Mucosa of gallbladder (tissue), 1 donor: ENCODE measurements at regions not wholly inside any gene's neighbourhood (a gene's known extent, or its start where the extent isn't known, plus 50 kb on each side); places are given as distances from the start of the nearest gene placed in this dataset.

Source experiments
- DNase-seq: peaks from one replicate; pipeline ENCODE4 v3.0.0-alpha.2; 2020; ENCODE audit warnings: low spot score
- donor health status: DM: no; HTN: no; CAD: no.

DNA sequence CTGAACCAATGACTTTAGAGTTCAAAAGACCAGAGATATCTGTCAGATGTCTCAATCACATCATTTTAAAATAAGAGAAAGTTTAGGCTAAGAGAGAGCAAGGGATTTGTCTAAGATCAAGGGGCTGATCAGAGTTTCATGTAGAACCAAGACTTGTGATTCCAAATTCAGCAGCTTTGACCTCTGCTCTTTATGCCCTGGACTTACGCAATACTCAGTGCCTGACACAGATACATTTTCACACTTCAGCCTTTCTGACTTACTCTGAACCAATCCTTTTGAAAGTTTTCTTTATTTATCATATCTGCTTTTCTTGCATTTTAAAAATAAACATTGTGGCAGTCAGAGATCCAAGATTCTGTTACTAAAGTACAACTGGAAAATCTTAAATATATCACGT, 428.0 kb downstream of the PLPP3 start:
- DNase-seq: no peak

DNA sequence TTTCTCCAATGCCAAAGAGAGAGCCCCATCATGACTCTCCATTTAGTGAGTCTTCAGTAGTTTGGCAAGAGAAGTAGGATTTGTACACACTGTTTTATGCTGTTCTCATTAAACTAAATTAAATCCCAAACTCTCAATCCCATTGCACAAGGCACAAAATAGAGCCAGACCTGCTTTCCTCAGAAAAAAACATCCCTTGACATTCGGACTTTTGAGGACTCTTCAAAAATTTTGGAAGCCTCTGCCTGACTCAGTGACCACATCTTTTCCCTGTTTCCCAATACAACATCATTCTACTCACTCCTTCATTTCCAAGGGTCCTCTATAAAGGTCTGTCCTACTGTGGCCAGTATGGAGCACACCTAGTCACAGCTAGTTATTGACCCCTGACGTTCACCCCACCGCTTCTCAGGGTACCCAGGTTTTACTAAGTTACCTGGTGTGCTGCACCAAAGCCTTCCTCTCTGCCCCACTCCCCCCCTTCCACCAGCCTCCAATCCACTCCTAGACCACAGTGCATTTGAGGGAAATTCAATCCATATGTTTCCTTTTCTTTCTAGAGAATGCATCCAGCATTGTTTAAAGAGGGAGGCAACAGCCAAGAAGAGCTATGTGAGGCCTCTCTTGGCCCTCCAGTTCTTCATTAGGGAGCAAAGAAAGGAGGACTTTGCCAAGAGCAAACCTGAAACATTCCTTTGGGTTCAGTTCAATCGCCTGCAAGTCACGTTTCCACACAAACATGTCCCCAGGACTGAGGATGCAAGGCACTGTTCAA, 428.7 kb downstream of the PLPP3 start:
- no peak for DNase-seq

DNA sequence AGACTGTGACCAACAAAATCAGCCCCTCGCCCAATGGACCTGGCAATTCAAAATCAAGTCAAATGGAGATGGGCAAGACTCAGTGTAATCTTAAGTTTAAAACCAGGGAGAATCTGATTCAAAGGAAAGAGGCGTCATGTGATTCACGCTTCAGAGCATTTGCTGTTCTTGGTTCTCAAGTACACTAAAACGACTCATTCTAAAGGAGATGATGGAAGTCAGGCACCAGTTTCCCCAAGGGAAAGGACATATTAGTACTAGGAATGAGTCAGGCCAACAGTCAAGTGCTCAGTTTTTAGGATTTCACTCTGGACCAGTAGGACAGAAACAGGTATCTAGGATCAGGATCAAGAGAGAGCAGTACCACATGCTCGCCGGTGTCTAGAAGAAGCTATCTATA, 429.6 kb downstream of the PLPP3 start:
- no peak for DNase-seq

GRCh38 chr1:56148326-56149193, 430.8 kb downstream of the PLPP3 start:
- DNase-seq: no peak

DNA sequence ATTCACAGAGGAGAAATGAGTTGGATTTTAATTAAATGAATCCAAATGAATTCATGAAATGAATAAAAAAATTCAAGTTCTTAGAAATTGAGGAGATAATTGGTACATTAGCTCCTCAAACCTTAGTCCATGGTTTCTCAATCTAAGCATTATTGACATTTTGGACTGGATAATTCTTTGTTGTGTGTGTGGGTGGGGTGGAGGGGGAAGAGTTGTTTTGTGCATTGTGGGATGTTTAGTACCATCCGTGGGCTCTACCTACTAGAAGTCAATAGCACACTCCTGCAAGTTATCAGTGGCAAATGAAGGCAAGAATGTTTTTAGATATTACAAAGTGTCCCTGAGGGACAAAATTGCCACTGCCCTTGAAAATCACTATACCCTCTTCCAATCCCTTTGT, 431.9 kb downstream of the PLPP3 start:
- DNase-seq: no peak

- no peak for DNase-seq
Measured at GRCh38 chr1:56147034-56147433, 432.3 kb downstream of the PLPP3 start.

DNA sequence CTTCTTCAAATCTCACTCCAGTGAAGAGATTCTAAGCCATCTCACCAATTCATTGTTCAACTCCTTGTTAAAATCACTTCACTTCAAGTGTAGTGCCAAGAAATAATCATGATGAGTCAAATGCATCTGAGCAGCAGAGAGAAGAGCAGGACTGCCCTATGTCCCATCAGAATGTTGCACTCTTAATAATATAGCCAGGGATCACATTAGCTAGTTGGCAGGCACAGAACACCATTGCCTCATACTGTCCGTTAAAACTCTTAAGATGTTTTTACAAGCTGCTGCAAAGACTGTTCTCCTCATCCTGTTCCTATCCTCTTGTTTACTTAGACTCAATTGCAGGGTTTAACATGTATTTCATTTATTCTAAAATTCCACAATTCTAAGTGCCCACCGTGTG, 432.9 kb downstream of the PLPP3 start:
- DNase-seq: no peak

DNA sequence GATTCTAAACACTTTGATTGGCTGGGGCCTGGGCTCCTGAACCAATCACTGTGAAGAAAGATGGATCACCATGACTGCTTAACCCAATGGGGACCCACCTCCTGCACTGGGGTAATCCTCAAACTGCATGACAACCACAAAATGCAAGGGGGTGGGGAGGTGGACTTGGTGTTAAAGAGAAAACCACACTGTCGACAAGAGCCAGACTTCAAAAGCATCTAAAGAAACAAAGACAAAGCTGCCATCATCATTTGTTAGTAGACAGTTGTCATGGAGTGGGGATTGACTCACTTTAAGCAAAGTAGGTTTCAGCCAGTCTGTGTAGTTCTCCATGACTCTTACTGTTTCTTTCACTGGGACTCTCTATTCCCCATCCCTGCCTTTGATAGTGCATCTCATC, 433.8 kb downstream of the PLPP3 start:
- no peak for DNase-seq

- DNase-seq: no peak
Measured at GRCh38 chr1:56142301-56142700, 437.1 kb downstream of the PLPP3 start.

DNA sequence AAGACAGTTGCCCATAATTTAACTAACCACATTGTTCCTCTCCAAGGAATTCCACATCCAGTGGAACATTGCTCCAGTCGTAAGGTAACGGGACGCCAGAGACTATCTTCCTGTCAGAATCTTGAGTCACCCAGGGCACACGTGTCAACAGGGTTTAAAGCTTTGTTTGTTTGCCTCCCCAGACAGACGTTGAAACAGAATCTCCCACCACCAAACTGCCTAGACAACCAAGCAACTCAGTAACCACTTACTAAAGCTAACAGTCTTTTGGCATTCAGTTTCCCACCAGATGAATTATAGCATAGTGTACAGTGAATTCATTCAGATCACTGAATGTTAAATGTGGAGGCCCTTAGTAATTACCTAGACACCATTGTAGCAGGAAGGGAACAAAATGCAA, 439.5 kb downstream of the PLPP3 start:
- no peak for DNase-seq

GRCh38 chr1:56137521-56138505, 441.6 kb downstream of the PLPP3 start:
- no peak for DNase-seq

- DNase-seq: no peak
Measured at GRCh38 chr1:56137090-56137489, 442.3 kb downstream of the PLPP3 start.

- DNase-seq: no peak
Measured at GRCh38 chr1:56135864-56136147, 443.6 kb downstream of the PLPP3 start.

- DNase-seq: no peak
Measured at GRCh38 chr1:56135069-56135863, 444.1 kb downstream of the PLPP3 start.

GRCh38 chr1:56133522-56134472, 445.6 kb downstream of the PLPP3 start:
- no peak for DNase-seq

DNA sequence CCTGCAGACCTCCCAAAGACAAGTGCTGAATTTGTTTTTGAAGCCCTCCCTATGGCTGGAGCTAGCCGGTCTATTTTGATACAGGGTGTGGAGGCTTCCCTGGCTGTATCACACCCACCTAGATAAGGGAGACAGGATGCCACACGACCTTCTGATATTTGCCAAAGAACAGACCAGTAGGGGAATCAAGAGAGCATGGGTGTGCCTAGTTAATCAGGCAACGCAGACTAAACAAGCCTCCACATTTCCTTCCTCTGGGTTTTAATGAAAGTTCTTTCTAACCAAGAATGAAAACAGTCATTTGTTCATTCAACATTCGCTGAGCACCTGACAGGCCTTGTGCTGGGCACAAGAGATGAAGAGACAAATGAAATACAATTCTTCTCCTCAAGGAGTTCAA, 446.8 kb downstream of the PLPP3 start:
- DNase-seq: no peak

DNA sequence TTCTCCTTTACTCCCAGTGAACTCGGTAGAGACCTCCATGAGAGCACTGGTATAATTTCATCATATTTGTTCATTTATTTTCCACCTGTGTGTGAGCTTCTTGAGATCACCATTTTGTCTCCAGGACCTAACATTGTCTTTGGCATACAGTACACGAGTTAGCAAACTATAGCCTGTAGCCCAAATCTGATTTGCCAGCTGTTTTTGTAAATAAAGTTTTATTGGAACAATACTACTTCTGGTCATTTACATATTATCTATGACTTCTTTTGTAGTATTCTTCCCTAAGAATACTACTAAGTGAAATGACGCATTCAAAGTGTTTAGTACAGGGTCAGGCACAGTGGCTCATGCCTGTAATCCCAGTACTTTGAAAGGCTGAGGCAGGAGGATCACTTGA, 449.5 kb downstream of the PLPP3 start:
- DNase-seq: no peak

GRCh38 chr1:56125316-56125715, 454.0 kb downstream of the PLPP3 start:
- no peak for DNase-seq

DNA sequence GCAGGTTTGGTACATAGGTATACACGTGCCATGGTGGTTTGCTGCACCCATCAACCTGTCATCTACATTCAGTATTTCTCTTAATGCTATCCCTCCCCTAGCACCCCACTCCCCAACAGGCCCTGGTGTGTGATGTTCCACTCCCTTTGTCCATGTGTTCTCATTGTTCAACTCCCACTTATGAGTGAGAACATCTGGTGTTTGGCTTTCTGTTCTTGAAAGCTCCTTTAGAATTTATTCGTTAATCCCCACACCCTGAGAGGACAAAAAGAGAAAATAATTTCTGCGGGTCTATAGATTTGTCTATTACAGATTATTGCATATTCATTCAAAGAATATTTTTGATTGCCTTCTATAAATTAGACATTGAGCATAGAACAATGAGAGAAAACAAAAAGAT, 455.5 kb downstream of the PLPP3 start:
- DNase-seq: no peak

- DNase-seq: no peak
Measured at GRCh38 chr1:56123421-56123820, 455.9 kb downstream of the PLPP3 start.
